IMR-90 (cell line): ENCODE measurements at regions not wholly inside any gene's neighbourhood (a gene's known extent, or its start where the extent isn't known, plus 50 kb on each side); places are given as distances from the start of the nearest gene placed in this dataset.

Experiments
- ATAC-seq: fragments of 200-7000 bp; cut with Tn5 transposase; 2 replicates; pipeline ENCODE4 v1.9.1; 2020; ENCODE audit warnings: low read depth, mild to moderate bottlenecking, moderate library complexity
- BruUV-seq: library from RNA; stranded (reverse); fragments of 400-500 nt; replicated peaks from 2 replicates; lab custom pipeline; 2021; lab: Mats Ljungman, UMichigan
- CTCF ChIA-PET: fragments of 300-600 bp; formaldehyde crosslinking; extraction: SDS; loops from one replicate; lab custom pipeline; 2021; ENCODE audit warnings: antibody characterized with exemption; lab: Yijun Ruan, JAX
- POLR2A ChIA-PET: fragments of 300-600 bp; sonication (Branson Sonifier 250); formaldehyde crosslinking; loops from one replicate; lab custom pipeline; 2022; ENCODE audit warnings: antibody characterized with exemption; ENCODE audit not compliant: unreplicated experiment; lab: Charles Lee
- DNase-seq: peaks from one replicate; pipeline ENCODE4 v3.0.0; 2013
- H2AFZ ChIP-seq: replicated peaks from 2 replicates; pipeline ENCODE3; 2013; ENCODE audit warnings: low read length, mild to moderate bottlenecking; ENCODE audit not compliant: poor library complexity
- H2AK5ac ChIP-seq: 2 replicates; pipeline ENCODE4 v1.6.1; 2013; ENCODE audit warnings: low read depth, low read length, inconsistent platforms
- H2AK9ac ChIP-seq: replicated peaks from 2 replicates; pipeline ENCODE3; 2013; ENCODE audit warnings: mild to moderate bottlenecking, low read depth, low read length, moderate library complexity; ENCODE audit not compliant: poor library complexity
- H2BK120ac ChIP-seq: 2 replicates; pipeline ENCODE4 v1.6.1; 2013; ENCODE audit warnings: low read depth, low read length, inconsistent platforms
- H2BK15ac ChIP-seq: 3 replicates; pipeline ENCODE4 v1.6.1; 2013; ENCODE audit warnings: low read depth, low read length, inconsistent platforms
- H2BK20ac ChIP-seq: 2 replicates; pipeline ENCODE4 v1.6.1; 2013; ENCODE audit warnings: low read depth, mild to moderate bottlenecking, inconsistent platforms, low read length, moderate library complexity
- H2BK5ac ChIP-seq: 2 replicates; pipeline ENCODE4 v1.6.1; 2013; ENCODE audit warnings: mild to moderate bottlenecking, low read depth, low read length, inconsistent platforms; ENCODE audit not compliant: poor library complexity, severe bottlenecking
- H3K14ac ChIP-seq: replicated peaks from 2 replicates; pipeline ENCODE4 v1.6.1; 2013; ENCODE audit warnings: low read depth, low read length, inconsistent platforms
- H3K18ac ChIP-seq: 2 replicates; pipeline ENCODE4 v1.6.1; 2013; ENCODE audit warnings: low read depth, low read length, control low read depth
- H3K23ac ChIP-seq: 2 replicates; pipeline ENCODE4 v1.6.1; 2013; ENCODE audit warnings: low read depth, low read length, inconsistent platforms
- H3K27ac ChIP-seq: 2 replicates; pipeline ENCODE4 v1.5.1; 2013; ENCODE audit warnings: mild to moderate bottlenecking, control low read depth, low read length; ENCODE audit not compliant: insufficient read depth
- H3K27me3 ChIP-seq: 2 replicates; pipeline ENCODE4 v1.6.1; 2013; ENCODE audit warnings: low read length; ENCODE audit not compliant: control insufficient read depth, insufficient read depth
- H3K36me3 ChIP-seq: 2 replicates; pipeline ENCODE4 v1.6.1; 2013; ENCODE audit warnings: low read length, mixed read lengths; ENCODE audit not compliant: control insufficient read depth, insufficient read depth
- H3K4ac ChIP-seq: 2 replicates; pipeline ENCODE4 v1.6.1; 2013; ENCODE audit warnings: low read depth, low read length, inconsistent platforms
- H3K4me1 ChIP-seq: 2 replicates; pipeline ENCODE4 v1.6.1; 2013; ENCODE audit warnings: low read length, mixed read lengths; ENCODE audit not compliant: control insufficient read depth, insufficient read depth
- H3K4me2 ChIP-seq: 2 replicates; pipeline ENCODE4 v1.6.1; 2013; ENCODE audit warnings: low read depth, mild to moderate bottlenecking, control low read depth, low read length, moderate library complexity
- H3K4me3 ChIP-seq: 2 replicates; pipeline ENCODE4 v1.5.1; 2013; ENCODE audit warnings: low read depth, mild to moderate bottlenecking, control low read depth, low read length, moderate library complexity; ENCODE audit not compliant: insufficient read depth
- H3K56ac ChIP-seq: 2 replicates; pipeline ENCODE4 v1.6.1; 2013; ENCODE audit warnings: low read length, inconsistent platforms; ENCODE audit not compliant: insufficient read depth; ENCODE audit errors: extremely low read depth
- H3K79me1 ChIP-seq, 2 experiments: 2 replicates each; pipeline ENCODE4 v1.6.1; 2013; ENCODE audit warnings: low read length in 2 of 2, inconsistent platforms in 1 of 2, low read depth in 1 of 2
- H3K9ac ChIP-seq: 2 replicates; pipeline ENCODE4 v1.6.1; 2013; ENCODE audit warnings: low read depth, low read length, control low read depth
- H3K9me1 ChIP-seq: 2 replicates; pipeline ENCODE4 v1.6.1; 2013; ENCODE audit warnings: low read length, inconsistent platforms; ENCODE audit not compliant: insufficient read depth
- H3K9me3 ChIP-seq: 2 replicates; pipeline ENCODE4 v1.6.1; 2013; ENCODE audit warnings: low read length; ENCODE audit not compliant: control insufficient read depth, insufficient read depth
- H4K20me1 ChIP-seq: 2 replicates; pipeline ENCODE4 v1.6.1; 2013; ENCODE audit warnings: low read length, inconsistent platforms; ENCODE audit not compliant: insufficient read depth
- H4K5ac ChIP-seq: 2 replicates; pipeline ENCODE4 v1.6.1; 2013; ENCODE audit warnings: mild to moderate bottlenecking, low read depth, low read length, control low read depth
- H4K8ac ChIP-seq, 2 experiments: 2 replicates each; pipeline ENCODE4 v1.6.1; 2013; ENCODE audit warnings: low read depth in 2 of 2, low read length in 2 of 2, control low read depth in 1 of 2, inconsistent platforms in 1 of 2
- H4K91ac ChIP-seq: 2 replicates; pipeline ENCODE4 v1.6.1; 2013; ENCODE audit warnings: low read depth, low read length, inconsistent platforms; ENCODE audit not compliant: insufficient read depth
- BHLHE40 ChIP-seq: fragments of 150-350 bp; IDR thresholded peaks from 2 replicates; pipeline ENCODE4 v1.6.1; 2016; ENCODE audit warnings: mild to moderate bottlenecking, low read depth, low read length
- CTCF ChIP-seq: conservative IDR thresholded peaks from 2 replicates; pipeline ENCODE4 v1.5.1; 2012; ENCODE audit warnings: mild to moderate bottlenecking, low read depth, low read length, improper control_type of control experiment
- FOS ChIP-seq: fragments of 150-350 bp; IDR thresholded peaks from 2 replicates; pipeline ENCODE4 v1.6.1; 2016; ENCODE audit warnings: low read depth, low read length
- MXI1 ChIP-seq: IDR thresholded peaks from 2 replicates; pipeline ENCODE4 v1.6.1; 2012; ENCODE audit warnings: low read depth, mild to moderate bottlenecking, low read length, moderate library complexity, borderline replicate concordance
- POLR2A ChIP-seq: IDR thresholded peaks from 2 replicates; pipeline ENCODE4 v1.6.1; 2012; ENCODE audit warnings: mild to moderate bottlenecking, low read depth, low read length
- RAD21 ChIP-seq: IDR thresholded peaks from 2 replicates; pipeline ENCODE4 v1.6.1; 2012; ENCODE audit warnings: low read length, improper control_type of control experiment
- RCOR1 ChIP-seq: IDR thresholded peaks from 2 replicates; pipeline ENCODE4 v1.6.1; 2012; ENCODE audit warnings: mild to moderate bottlenecking, low read length, improper control_type of control experiment; ENCODE audit not compliant: insufficient replicate concordance
- RFX5 ChIP-seq: IDR thresholded peaks from 2 replicates; pipeline ENCODE4 v1.8.0; 2012; ENCODE audit warnings: low read depth, mild to moderate bottlenecking, low read length, moderate library complexity
- SMC3 ChIP-seq: fragments of 150-350 bp; IDR thresholded peaks from 2 replicates; pipeline ENCODE4 v1.6.1; 2016; ENCODE audit warnings: low read depth, mild to moderate bottlenecking, antibody characterized with exemption, low read length, moderate library complexity
- USF2 ChIP-seq: fragments of 150-350 bp; IDR thresholded peaks from 2 replicates; pipeline ENCODE4 v1.6.1; 2017; ENCODE audit warnings: mild to moderate bottlenecking, antibody characterized with exemption, low read length, low read depth
- WGBS, 2 experiments: methylation state at CpG; one replicate each; pipeline versions ENCODE4 v1.1.5 to v1.1.7; 2013; ENCODE audit warnings: missing lambda C conversion rate in 2 of 2; ENCODE audit not compliant: insufficient read length in 1 of 2; ENCODE audit errors: extremely low coverage in 2 of 2; 5-methylcytosine and 5-hydroxymethylcytosine counted together
- dilution Hi-C: fragments of 300-500 bp; cut with HindIII; formaldehyde crosslinking; loops from one replicate; pipeline ENCODE4 v1.14.3; 2018; ENCODE audit warnings: low sequenced_read_pairs; ENCODE audit not compliant: unreplicated experiment
- in situ Hi-C: fragments of 300-500 bp; cut with MboI; formaldehyde crosslinking; loops from 3 replicates; pipeline ENCODE4 v1.14.3; 2019; ENCODE audit warnings: low sequenced_read_pairs, inconsistent platforms, mixed read lengths
- intact Hi-C: fragments of 100-400 bp; cut with micrococcal nuclease; formaldehyde crosslinking; loops from 2 replicates; pipeline ENCODE4 v1.10.0; 2022

- dilution Hi-C loops: no loop called here
- intact Hi-C loops: no loop called here
- ATAC-seq: no peak
These were observed 174.4 kb upstream of the BCOR start for GRCh38 chrX:40272141-40272540.

More at GRCh38 chrX:40272141-40272540, 174.4 kb upstream of the BCOR start:
- peaks cover 2% of the 10 kb centered on the region; the same call in 1 of the 2 replicates for H3K27me3 ChIP-seq
- no CpG with 5 or more reads among the region's 9 CpGs for WGBS, 2 experiments
- DNase-seq: no peak
- H4K20me1 ChIP-seq: no peaks in the 10 kb centered on the region
- no peaks in the 10 kb centered on the region for H3K9me1 ChIP-seq
- H2BK20ac ChIP-seq: no peak overlapping the region
- no peak overlapping the region for H4K91ac ChIP-seq
- no peak overlapping the region for H3K18ac ChIP-seq
- no peak overlapping the region for H2AK9ac ChIP-seq
- H3K9me3 ChIP-seq: peaks cover 12% of the 10 kb centered on the region
- H4K5ac ChIP-seq: no peak overlapping the region
- no peak overlapping the region for H3K9ac ChIP-seq
- TF ChIP-seq CTCF (no peak), SMC3 (no peak), USF2 (no peak), POLR2A (no peak), FOS (no peak), MXI1 (no peak), BHLHE40 (no peak), RCOR1 (no peak), RAD21 (no peak), RFX5 (no peak)
- no peak overlapping the region for H2BK15ac ChIP-seq
- H2BK120ac ChIP-seq: no peak overlapping the region
- no peak overlapping the region for H3K23ac ChIP-seq
- no peak overlapping the region for H3K4me2 ChIP-seq
- H3K27ac ChIP-seq: no peak overlapping the region
- H3K4ac ChIP-seq: no peak overlapping the region
- H3K36me3 ChIP-seq: no peaks in the 10 kb centered on the region
- ChIA-PET CTCF (no interaction called here), POLR2A (no interaction called here)
- H4K8ac ChIP-seq: no peak overlapping the region
- H2AK5ac ChIP-seq: no peak overlapping the region
- H3K4me1 ChIP-seq: no peaks in the 10 kb centered on the region; the same call in 1 of the 2 replicates
- H3K14ac ChIP-seq: no peak overlapping the region
- in situ Hi-C loops: no loop called here
- H3K79me1 ChIP-seq: no peaks in the 10 kb centered on the region
- no peak overlapping the region for H3K4me3 ChIP-seq
- no peak overlapping the region for H2BK5ac ChIP-seq
- no TSS peak for BruUV-seq
- no peak overlapping the region for H2AFZ ChIP-seq
- H3K56ac ChIP-seq: no peak overlapping the region
